HG03159 (cell line): ENCODE measurements at regions not wholly inside any gene's neighbourhood (a gene's known extent, or its start where the extent isn't known, plus 50 kb on each side); places are given as distances from the start of the nearest gene placed in this dataset.

Source experiments
- ATAC-seq: cut with Tn5 transposase; IDR thresholded peaks from one replicate; pipeline ENCODE4 v1.9.1; 2021; ENCODE audit warnings: mild to moderate bottlenecking, moderate library complexity; ENCODE audit not compliant: unreplicated experiment

- no peak for ATAC-seq
These were observed 93.8 kb upstream of the HDAC9 start for GRCh38 chr7:18401757-18402156.

- no peak for ATAC-seq
These were observed 92.9 kb upstream of the HDAC9 start for GRCh38 chr7:18402488-18403183.

GRCh38 chr7:18405726-18406125, 89.8 kb upstream of the HDAC9 start:
- no peak for ATAC-seq

- no peak for ATAC-seq
These were observed 88.2 kb upstream of the HDAC9 start for GRCh38 chr7:18407385-18407784.

DNA sequence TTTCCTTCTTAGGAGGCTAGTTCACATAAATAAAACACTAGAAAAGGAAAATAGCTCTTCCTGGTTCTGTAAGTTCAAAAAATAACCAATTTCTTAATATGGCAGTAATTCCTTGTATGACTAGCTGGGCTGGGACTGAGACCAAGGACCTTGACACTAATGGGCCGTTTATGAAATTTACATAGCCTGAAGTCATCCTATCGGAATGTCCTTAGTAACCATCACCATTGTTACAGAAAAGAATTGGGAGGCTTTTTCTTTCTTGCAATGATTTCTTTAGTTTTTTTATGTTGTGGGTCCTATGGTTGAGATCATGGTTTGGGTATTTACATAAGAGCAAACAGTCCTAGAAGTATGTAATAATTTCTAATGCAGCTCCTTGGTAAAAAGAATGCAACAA, 87.1 kb upstream of the HDAC9 start:
- no peak for ATAC-seq

DNA sequence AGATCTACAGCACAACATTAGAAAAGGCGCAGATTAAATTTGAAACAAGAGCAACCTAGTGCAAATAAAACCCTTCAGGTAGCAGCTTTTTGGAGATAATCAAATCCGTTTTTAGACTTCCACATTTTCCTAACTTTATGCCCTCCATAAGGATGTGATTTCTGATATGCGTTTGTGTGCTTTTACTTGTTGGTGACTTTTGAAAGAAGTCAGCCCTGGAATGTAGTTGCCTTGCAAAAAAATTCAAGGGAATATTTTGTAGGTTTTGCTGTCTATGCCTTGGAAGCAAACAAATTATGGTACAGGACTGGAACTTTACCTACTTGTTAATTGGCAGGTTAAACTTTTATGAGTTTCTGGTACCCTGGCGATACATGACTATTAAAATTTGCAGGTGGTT, 86.7 kb upstream of the HDAC9 start:
- ATAC-seq, result no peak

DNA sequence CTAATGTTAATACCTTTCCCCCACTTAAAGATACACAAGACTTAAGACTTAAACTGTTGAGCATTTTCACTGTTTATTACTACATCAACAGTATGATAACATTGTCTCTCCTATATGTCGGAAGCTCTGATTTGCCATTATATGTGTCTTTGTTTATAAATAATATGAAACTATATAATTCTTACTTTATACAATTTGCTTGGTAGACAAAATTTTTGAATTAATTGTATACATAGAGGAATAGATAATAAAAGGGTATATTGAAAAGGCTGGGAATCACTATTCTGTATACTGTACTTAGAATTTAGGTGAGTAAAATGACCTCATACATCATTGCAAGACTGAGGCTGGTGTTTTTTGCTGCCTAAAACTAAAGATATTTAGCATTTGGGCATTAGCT, 82.1 kb upstream of the HDAC9 start:
- ATAC-seq, result no peak

GRCh38 chr7:18414885-18415284, 80.7 kb upstream of the HDAC9 start:
- ATAC-seq, result no peak

DNA sequence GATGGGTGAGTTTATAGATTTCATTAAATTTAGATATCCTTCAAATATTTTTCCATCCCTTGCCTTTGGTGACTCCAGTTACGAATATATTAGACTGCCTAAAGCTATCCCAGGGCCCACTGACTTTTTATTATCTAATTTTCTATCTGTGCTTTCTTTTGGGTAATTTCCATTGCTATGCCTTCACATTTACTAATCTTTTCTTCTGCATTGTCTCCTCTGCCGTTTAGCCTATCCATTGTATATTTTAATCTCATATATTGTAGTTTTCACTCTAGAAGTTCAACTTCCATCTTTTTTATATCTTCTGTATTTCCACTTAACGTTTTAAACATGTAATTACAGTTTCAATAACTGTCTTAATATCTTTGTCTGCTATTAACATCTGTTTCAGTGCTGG, 78.6 kb upstream of the HDAC9 start:
- no peak for ATAC-seq

- ATAC-seq, result no peak
These were observed 76.1 kb upstream of the HDAC9 start for GRCh38 chr7:18419456-18419855.

DNA sequence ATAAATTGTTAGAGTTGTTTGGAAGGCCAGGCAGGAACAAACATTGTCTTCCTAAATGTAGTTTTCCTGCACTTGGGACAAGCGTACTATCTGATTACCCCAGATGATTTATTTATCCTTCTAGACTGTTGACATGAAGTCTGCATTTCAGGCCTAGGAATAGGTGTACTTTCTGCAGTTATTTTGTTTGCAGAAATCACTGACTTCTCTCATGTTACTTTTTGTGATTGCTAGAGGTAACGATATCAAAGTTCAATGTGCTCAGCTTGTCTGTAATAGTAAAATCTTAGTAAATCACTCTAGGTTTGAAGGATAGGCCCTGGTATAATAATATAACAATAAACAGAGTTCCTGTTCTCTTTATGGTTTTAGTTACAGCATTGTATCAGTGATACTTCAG, 75.4 kb upstream of the HDAC9 start:
- ATAC-seq, result no peak

DNA sequence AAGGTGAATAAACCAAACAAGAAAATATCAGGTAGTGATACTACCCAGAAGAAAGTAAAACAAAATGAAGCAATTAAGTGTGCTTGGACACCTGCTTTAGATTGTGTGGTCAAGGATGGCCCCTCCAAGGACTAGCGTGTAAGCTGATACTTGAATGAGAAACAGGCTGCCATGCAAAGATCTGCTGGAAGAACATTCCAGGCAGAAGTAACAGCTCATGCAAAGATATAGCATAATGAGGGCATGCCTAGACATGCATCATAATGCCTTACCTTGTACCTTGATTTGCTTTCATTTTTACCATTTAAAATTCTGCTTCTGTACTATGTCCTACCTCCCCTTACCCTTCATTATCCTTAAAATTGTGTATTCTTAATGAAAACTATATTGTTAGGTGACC, 74.8 kb upstream of the HDAC9 start:
- ATAC-seq, result no peak

GRCh38 chr7:18421297-18422002, 74.1 kb upstream of the HDAC9 start:
- no peak for ATAC-seq

DNA sequence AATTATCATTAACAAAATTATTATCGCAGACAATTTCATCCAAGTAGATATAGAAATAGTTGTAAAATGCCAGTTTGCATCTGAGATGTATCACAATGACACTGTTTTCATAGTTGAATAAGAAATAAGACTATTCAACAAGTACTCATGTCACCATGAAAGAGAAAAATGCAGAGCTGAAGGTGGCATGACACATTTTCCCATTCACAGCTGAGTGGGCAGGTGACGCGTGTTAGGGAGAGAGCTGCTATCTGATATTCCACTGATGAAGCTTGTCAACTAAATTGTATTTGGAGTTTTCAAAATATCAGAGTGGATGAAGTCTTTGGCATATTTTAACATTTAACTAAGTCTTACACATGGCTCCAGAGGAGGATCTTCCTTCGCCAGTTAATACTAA, 70.3 kb upstream of the HDAC9 start:
- ATAC-seq, result no peak

DNA sequence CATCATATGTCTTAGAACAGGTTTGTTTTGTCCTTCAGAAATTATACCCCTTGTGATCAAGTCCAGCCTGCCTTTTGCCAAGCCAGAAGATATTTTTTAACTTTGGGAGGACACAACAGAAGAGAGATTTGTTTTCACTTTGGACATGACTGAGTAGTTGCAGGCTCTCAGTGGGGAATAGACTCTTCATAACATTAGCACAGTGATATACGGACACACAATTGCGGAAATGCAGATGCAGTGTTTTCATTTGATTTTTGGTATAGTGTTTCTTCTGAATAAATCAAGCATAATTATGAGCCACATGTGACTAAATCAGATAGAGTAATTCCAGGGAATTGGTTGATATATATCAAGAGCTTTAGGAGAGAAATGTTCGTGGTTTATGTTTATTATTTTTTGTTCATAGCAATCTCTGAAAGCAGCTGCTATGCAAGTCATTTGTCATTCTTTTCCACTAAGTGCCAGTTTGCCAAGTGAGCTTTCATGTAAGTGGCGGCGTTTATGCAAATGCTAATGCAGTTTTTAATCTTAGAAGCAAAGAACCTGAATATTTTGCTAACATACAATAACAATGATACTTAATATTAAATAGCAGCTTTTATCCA, 69.6 kb upstream of the HDAC9 start:
- no peak for ATAC-seq

DNA sequence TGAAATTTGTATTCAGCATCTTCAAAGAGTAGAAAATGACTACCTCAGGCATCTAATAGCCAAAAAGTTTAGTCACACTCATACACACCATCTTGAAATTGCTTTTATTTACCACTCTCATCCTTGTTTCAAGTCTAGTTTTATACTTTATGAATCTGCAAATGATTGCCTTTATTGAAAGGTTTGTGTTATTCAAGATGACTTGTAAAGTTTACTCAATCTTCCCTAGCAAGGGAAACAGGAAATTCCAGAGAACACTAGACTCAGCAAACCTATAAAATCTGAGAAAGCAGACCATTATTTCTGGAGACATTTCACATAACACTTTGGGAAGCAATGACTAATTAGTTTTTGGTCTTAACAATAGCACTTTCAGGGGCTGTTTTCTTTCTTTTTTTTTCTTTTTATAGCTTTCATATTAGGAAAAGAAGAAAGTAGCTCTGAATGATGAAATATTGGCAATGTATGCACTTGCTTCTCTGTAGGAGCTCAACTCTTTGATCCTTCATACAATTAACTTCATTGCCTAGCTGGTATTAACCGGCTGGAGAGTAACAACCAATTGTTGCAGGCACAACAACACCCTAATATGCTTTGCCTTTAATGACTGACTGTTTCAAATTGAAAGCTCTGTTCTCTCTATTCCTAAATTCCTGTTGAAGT, 68.9 kb upstream of the HDAC9 start:
- ATAC-seq, result no peak

GRCh38 chr7:18429547-18429946, 66.0 kb upstream of the HDAC9 start:
- ATAC-seq, result no peak

DNA sequence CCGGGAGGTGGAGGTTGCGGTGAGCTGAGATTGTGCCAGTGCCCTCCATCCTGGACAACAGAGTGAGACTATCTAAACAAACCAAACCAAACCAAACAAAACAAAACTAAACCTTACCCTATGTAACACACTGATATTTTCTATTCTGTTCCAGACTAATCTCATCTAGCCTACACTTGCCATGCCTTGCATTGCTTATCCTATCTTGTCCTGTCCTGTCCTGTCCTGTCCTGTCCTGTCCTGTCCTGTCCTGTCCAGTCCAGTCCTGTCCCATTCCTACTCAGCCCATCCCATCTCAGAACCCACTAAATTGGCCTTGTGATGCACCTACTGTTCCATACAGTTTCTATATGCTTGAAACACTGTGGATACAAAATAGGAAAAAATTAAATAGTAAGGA, 64.7 kb upstream of the HDAC9 start:
- no peak for ATAC-seq

DNA sequence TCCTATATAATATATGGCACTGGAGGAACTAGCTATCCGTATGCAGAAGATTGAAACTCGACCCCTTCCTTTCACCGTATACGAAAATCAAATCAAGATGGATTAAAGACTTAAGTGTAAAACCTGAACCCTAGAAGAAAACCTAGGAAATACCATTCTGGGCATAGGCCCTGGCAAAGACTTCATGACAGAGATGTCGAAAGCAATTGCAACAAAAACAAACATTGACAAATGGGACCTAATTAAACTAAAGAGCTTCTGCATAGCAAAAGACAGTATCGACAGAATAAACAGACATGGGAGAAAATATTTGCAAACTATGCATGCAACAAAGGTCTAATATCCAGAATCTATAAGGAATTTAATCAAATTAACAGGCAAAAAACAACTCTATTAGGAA, 61.4 kb upstream of the HDAC9 start:
- ATAC-seq, result no peak

GRCh38 chr7:18437101-18437500, 58.4 kb upstream of the HDAC9 start:
- ATAC-seq, result no peak

- no peak for ATAC-seq
These were observed 54.6 kb upstream of the HDAC9 start for GRCh38 chr7:18440934-18441333.

DNA sequence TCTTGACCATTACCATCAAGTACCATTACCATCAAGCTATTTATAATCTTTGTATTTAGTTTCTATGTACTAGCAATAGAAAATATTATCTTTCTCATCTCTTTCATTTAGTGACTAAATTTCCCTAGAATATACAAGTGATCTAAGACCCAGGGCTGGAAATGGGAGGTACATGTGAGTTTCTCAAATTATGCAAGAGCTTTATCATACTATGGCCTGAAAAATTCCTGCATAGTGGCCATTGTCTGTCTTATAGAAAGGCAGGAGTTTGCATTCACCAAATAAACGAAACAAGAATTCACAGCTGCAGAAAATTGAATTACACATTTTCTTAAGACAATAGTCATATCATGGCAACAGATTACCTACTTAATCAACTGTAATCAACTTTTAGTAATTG, 50.7 kb upstream of the HDAC9 start:
- ATAC-seq, result no peak
